CD14-positive monocyte (primary cell): ENCODE measurements at regions not wholly inside any gene's neighbourhood (a gene's known extent, or its start where the extent isn't known, plus 50 kb on each side); places are given as distances from the start of the nearest gene placed in this dataset.
A peak's percentile ranks its signal among the peaks of the same experiment; 100 is the strongest.

Experiments
- DNase-seq, 3 donors: peaks; one replicate each; pipeline ENCODE4 v3.0.0-alpha.2; 2011 to 2022
- H2AFZ ChIP-seq: 2 replicates; pipeline ENCODE4 v1.6.0; 2012; ENCODE audit warnings: mild to moderate bottlenecking, low read depth, low read length, inconsistent platforms; ENCODE audit not compliant: insufficient read depth, poor library complexity, severe bottlenecking
- H3K27ac ChIP-seq, 2 donors: 1 replicate in 1 of 2; 2 replicates in 1 of 2; pipeline ENCODE4 v1.5.1; 2012 to 2013; ENCODE audit warnings: low read length in 2 of 2, control low read depth in 1 of 2, inconsistent platforms in 1 of 2, low read depth in 1 of 2, mild to moderate bottlenecking in 1 of 2
- H3K27me3 ChIP-seq, 2 donors: one replicate each; pipeline versions ENCODE4 v1.6.0 to v1.6.1; 2011 to 2013; ENCODE audit warnings: low read length in 2 of 2; ENCODE audit not compliant: control insufficient read depth in 2 of 2, insufficient read depth in 2 of 2
- H3K36me3 ChIP-seq, 2 donors: replicated peaks in 1 of 2; 1 replicate in 1 of 2; 2 replicates in 1 of 2; pipeline versions ENCODE4 v1.5.1 to v1.6.1; 2012 to 2013; ENCODE audit warnings: low read length in 2 of 2, control low read depth in 1 of 2, inconsistent platforms in 1 of 2, mild to moderate bottlenecking in 1 of 2; ENCODE audit not compliant: insufficient read depth in 2 of 2, control insufficient read depth in 1 of 2
- H3K4me1 ChIP-seq, 2 donors: 1 replicate in 1 of 2; 2 replicates in 1 of 2; pipeline versions ENCODE4 v1.5.1 to v1.6.1; 2012 to 2013; ENCODE audit warnings: low read length in 2 of 2, control low read depth in 1 of 2, inconsistent platforms in 1 of 2, mild to moderate bottlenecking in 1 of 2, moderate library complexity in 1 of 2; ENCODE audit not compliant: insufficient read depth in 2 of 2, control insufficient read depth in 1 of 2
- H3K4me2 ChIP-seq: replicated peaks from 2 replicates; pipeline ENCODE3; 2012; ENCODE audit warnings: low read length, moderate library complexity, mild to moderate bottlenecking; ENCODE audit not compliant: poor library complexity, severe bottlenecking; ENCODE audit errors: extremely low read depth
- H3K4me3 ChIP-seq, 3 experiments: fragments of 200-600 bp in 1 of 3; sonication (generic) in 1 of 3; replicated peaks in 1 of 3; 1 replicate in 2 of 3; 2 replicates in 1 of 3; pipeline ENCODE4 v1.5.1; 2011 to 2013; ENCODE audit warnings: low read length in 3 of 3, mild to moderate bottlenecking in 3 of 3, control low read depth in 2 of 3, low read depth in 2 of 3, inconsistent platforms in 1 of 3, moderate library complexity in 1 of 3
- H3K79me2 ChIP-seq: 2 replicates; pipeline ENCODE4 v1.6.0; 2012; ENCODE audit warnings: mild to moderate bottlenecking, control low read depth, inconsistent platforms, low read length, moderate library complexity; ENCODE audit not compliant: insufficient read depth
- H3K9ac ChIP-seq: 2 replicates; pipeline ENCODE4 v1.6.0; 2017; ENCODE audit warnings: low read length, mild to moderate bottlenecking; ENCODE audit not compliant: insufficient read depth, poor library complexity, severe bottlenecking
- H3K9me3 ChIP-seq, 2 donors: replicated peaks in 1 of 2; 1 replicate in 1 of 2; 2 replicates in 1 of 2; pipeline versions ENCODE4 v1.5.1 to v1.6.1; 2012 to 2013; ENCODE audit warnings: low read length in 2 of 2, control low read depth in 1 of 2; ENCODE audit not compliant: control insufficient read depth in 1 of 2, insufficient read depth in 1 of 2
- H4K20me1 ChIP-seq: 2 replicates; pipeline ENCODE4 v1.6.0; 2012; ENCODE audit warnings: mild to moderate bottlenecking, low read length, control low read depth, moderate library complexity; ENCODE audit not compliant: insufficient read depth
- H3K27ac Mint-ChIP-seq, 7 donors: one replicate each; pipeline ENCODE4 v1.8.0; 2020; ENCODE audit warnings: mild to moderate bottlenecking in 7 of 7, mixed read lengths in 7 of 7, moderate library complexity in 6 of 7, inconsistent platforms in 2 of 7
- H3K27me3 Mint-ChIP-seq, 3 donors: one replicate each; pipeline ENCODE4 v1.8.0; 2021 to 2022; ENCODE audit warnings: low read depth in 3 of 3, mild to moderate bottlenecking in 3 of 3, mixed read lengths in 3 of 3, moderate library complexity in 3 of 3, inconsistent platforms in 1 of 3
- H3K36me3 Mint-ChIP-seq, 2 donors: one replicate each; pipeline ENCODE4 v1.8.0; 2020; ENCODE audit warnings: mixed read lengths in 2 of 2, inconsistent platforms in 1 of 2, mild to moderate bottlenecking in 1 of 2
- H3K4me1 Mint-ChIP-seq: one replicate; pipeline ENCODE4 v1.8.0; 2020; ENCODE audit warnings: mild to moderate bottlenecking, mixed read lengths
- H3K4me3 Mint-ChIP-seq, 2 donors: one replicate each; pipeline ENCODE4 v1.8.0; 2020; ENCODE audit warnings: mild to moderate bottlenecking in 2 of 2, mixed read lengths in 2 of 2, moderate library complexity in 1 of 2
- H3K9me3 Mint-ChIP-seq, 7 donors: one replicate each; pipeline ENCODE4 v1.8.0; 2020 to 2022; ENCODE audit warnings: mixed read lengths in 7 of 7, mild to moderate bottlenecking in 6 of 7, moderate library complexity in 6 of 7, inconsistent platforms in 2 of 7
- CTCF ChIP-seq: fragments of 200-600 bp; IDR thresholded peaks from one replicate; pipeline ENCODE4 v1.8.0; 2022; ENCODE audit warnings: antibody characterized with exemption, mild to moderate bottlenecking
- WGBS: methylation state at CpG from one replicate; pipeline ENCODE4 v1.1.5; 2013; ENCODE audit warnings: missing lambda C conversion rate; ENCODE audit not compliant: insufficient coverage; 5-methylcytosine and 5-hydroxymethylcytosine counted together
- intact Hi-C, 2 donors: fragments of 100-400 bp; cut with micrococcal nuclease; formaldehyde crosslinking; loops; one replicate each; pipeline versions ENCODE4 v1.15.0 to v1.15.1; 2023

- H3K4me3 ChIP-seq = no peak overlapping the region
- H3K4me3 Mint-ChIP-seq = no peak overlapping the region
- H3K36me3 Mint-ChIP-seq = no peaks in the 10 kb centered on the region
- no peak overlapping the region for H2AFZ ChIP-seq
- DNase-seq = no peak
- H3K36me3 ChIP-seq = no peaks in the 10 kb centered on the region
- no peaks in the 10 kb centered on the region for H3K4me1 ChIP-seq
- 89% methylated on average over 11 of the region's 11 CpGs for WGBS
- H3K79me2 ChIP-seq = no peaks in the 10 kb centered on the region
- intact Hi-C loops = no loop called here
- no peak for TF ChIP-seq CTCF
- H3K27me3 Mint-ChIP-seq = peaks cover 33 to 55% (median 34%) of the 10 kb centered on the region in 3 donors
- peaks cover 0 to 11% (median 6%) of the 10 kb centered on the region in 7 donors for H3K9me3 Mint-ChIP-seq
- H3K4me2 ChIP-seq = no peak overlapping the region
- peaks cover 7% of the 10 kb centered on the region for H3K4me1 Mint-ChIP-seq
- H3K27ac ChIP-seq = no peak overlapping the region
- H3K9ac ChIP-seq = no peak overlapping the region
- H3K27me3 ChIP-seq = peaks cover 14 to 25% of the 10 kb centered on the region in 2 donors
- H3K27ac Mint-ChIP-seq = no peak overlapping the region
- H4K20me1 ChIP-seq = no peaks in the 10 kb centered on the region
- no peaks in the 10 kb centered on the region for H3K9me3 ChIP-seq
These were observed 122.4 kb upstream of the ZNF236 start for GRCh38 chr18:76699923-76700322.

GRCh38 chr18:76697441-76697901, 124.9 kb upstream of the ZNF236 start:
- Histone ChIP-seq H3K9me3 (no peaks in the 10 kb centered on the region), H3K4me3 (no peak overlapping the region), H3K4me2 (no peak overlapping the region), H3K4me1 (no peaks in the 10 kb centered on the region), H3K27me3 (peaks cover 14 to 33% of the 10 kb centered on the region in 2 donors), H3K27ac (no peak overlapping the region), H3K9ac (no peak overlapping the region), H3K36me3 (no peaks in the 10 kb centered on the region), H4K20me1 (no peaks in the 10 kb centered on the region), H2AFZ (peak overlapping the region; percentile 62), H3K79me2 (no peaks in the 10 kb centered on the region)
- H3K9me3 Mint-ChIP-seq = peaks cover 0 to 9% (median 6%) of the 10 kb centered on the region in 7 donors
- no peak for TF ChIP-seq CTCF
- DNase-seq = no peak
- 22% methylated on average over 11 of the region's 13 CpGs for WGBS
- intact Hi-C loops = no loop called here
- peaks cover 7% of the 10 kb centered on the region for H3K4me1 Mint-ChIP-seq
- H3K4me3 Mint-ChIP-seq = peak overlapping the region in 1 of 2 donors; percentile 74
- no peaks in the 10 kb centered on the region for H3K36me3 Mint-ChIP-seq
- H3K27me3 Mint-ChIP-seq = peaks cover 32 to 57% (median 32%) of the 10 kb centered on the region in 3 donors
- no peak overlapping the region for H3K27ac Mint-ChIP-seq
